Large intestine (tissue), 3 donors: ENCODE measurements at regions not wholly inside any gene's neighbourhood (a gene's known extent, or its start where the extent isn't known, plus 50 kb on each side); places are given as distances from the start of the nearest gene placed in this dataset.

Source experiments
- DNase-seq, 2 donors: peaks; one replicate each; pipeline versions ENCODE4 v3.0.0 to v3.0.0-alpha.2; 2013
- H3K27ac ChIP-seq: one replicate; pipeline ENCODE4 v1.5.1; 2013; ENCODE audit warnings: low read length
- H3K27me3 ChIP-seq: 2 replicates; pipeline ENCODE4 v1.6.1; 2013; ENCODE audit warnings: low read length; ENCODE audit not compliant: control insufficient read depth, insufficient read depth
- H3K36me3 ChIP-seq: 2 replicates; pipeline ENCODE4 v1.6.1; 2013; ENCODE audit warnings: low read length; ENCODE audit not compliant: control insufficient read depth, insufficient read depth
- H3K4me1 ChIP-seq: one replicate; pipeline ENCODE4 v1.6.1; 2013; ENCODE audit warnings: low read length; ENCODE audit not compliant: control insufficient read depth, insufficient read depth
- H3K4me3 ChIP-seq: one replicate; pipeline ENCODE4 v1.5.1; 2013; ENCODE audit warnings: low read length
- H3K9me3 ChIP-seq: one replicate; pipeline ENCODE4 v1.6.1; 2013; ENCODE audit warnings: mild to moderate bottlenecking, low read depth, low read length, moderate library complexity; ENCODE audit not compliant: control insufficient read depth
- WGBS: methylation state at CpG from one replicate; pipeline ENCODE4 v1.1.5; 2013; ENCODE audit warnings: low lambda C conversion rate; ENCODE audit not compliant: insufficient coverage; 5-methylcytosine and 5-hydroxymethylcytosine counted together

DNA sequence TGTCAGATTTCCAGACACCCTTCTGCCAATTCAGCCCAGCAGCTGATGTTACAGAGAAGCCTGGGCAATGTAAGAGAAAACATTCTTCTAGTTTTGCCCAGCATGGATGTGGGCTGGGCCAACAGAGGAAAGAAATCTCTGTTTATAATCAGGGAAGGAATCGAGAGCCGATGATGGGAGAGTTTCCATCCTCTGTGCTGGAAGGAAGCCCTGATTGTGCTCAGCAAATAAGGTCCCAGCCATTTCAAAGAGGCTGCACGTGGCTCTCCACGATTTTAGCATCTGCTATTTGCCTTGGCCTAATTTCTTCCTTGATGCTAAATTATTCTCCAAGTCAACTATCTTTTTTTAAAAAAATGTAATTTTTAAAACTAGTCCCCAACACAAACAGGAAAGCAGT is 70.0 kb downstream of the IRX6 start:
- Histone ChIP-seq H3K36me3 (no peaks in the 10 kb centered on the region), H3K4me1 (no peaks in the 10 kb centered on the region), H3K4me3 (no peak overlapping the region), H3K27me3 (no peaks in the 10 kb centered on the region), H3K9me3 (no peaks in the 10 kb centered on the region), H3K27ac (no peak overlapping the region)
- DNase-seq, result no peak
- WGBS, result 64% methylated on average over 2 of the region's 4 CpGs

DNA sequence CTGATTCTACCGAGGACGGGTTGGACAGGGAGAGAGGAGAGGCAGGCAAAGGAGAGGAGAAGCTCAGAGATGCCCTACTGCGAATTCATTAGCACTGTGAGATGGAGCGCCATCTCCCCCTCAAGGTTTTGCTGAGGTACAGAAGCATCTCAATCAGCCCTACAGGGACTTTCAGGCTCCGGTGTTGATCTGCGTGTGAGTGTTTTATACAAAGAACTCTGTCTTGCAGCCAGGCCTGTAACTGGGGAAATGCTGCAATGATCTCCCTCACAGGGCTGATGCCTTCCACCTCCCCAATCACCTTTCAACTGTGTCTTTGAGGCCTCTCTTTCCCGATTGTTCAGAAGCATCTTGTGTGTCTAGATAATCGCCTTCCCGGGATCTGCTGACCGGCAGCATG is 74.8 kb downstream of the IRX6 start:
- 80% methylated on average over 1 of the region's 10 CpGs for WGBS
- H3K27ac ChIP-seq, result no peak overlapping the region
- DNase-seq, result no peak

DNA sequence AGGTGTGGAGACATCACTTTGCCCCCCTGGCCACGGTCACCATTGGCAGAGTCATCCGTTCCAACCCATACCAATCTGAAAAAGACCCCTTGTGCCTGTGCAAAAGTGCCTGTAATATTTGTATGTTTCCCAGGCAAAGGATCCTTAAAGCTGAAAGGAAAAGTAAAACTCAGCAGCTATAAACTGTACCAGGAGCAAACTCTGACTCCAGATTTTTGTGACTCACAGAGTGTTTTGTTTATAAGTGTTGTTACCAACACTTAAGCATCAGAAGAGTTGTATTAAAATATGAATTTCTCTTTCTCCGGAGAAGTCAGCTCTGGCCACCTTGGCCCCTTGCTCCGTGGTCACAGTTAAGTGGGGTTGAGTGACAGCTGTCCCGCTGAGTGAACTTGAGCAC is 75.9 kb downstream of the IRX6 start:
- no CpG with 5 or more reads among the region's 5 CpGs for WGBS
- H3K9me3 ChIP-seq, result no peaks in the 10 kb centered on the region
- H3K4me1 ChIP-seq, result no peaks in the 10 kb centered on the region
- no peak overlapping the region for H3K4me3 ChIP-seq
- no peaks in the 10 kb centered on the region for H3K36me3 ChIP-seq
- H3K27ac ChIP-seq, result no peak overlapping the region
- peaks cover 3% of the 10 kb centered on the region for H3K27me3 ChIP-seq
- no peak for DNase-seq

More for the DNA sequence above, 74.8 kb downstream of the IRX6 start:
- Histone ChIP-seq H3K4me3 (no peak overlapping the region), H3K9me3 (no peaks in the 10 kb centered on the region), H3K36me3 (no peaks in the 10 kb centered on the region), H3K27me3 (peaks cover 3% of the 10 kb centered on the region), H3K4me1 (no peaks in the 10 kb centered on the region)

DNA sequence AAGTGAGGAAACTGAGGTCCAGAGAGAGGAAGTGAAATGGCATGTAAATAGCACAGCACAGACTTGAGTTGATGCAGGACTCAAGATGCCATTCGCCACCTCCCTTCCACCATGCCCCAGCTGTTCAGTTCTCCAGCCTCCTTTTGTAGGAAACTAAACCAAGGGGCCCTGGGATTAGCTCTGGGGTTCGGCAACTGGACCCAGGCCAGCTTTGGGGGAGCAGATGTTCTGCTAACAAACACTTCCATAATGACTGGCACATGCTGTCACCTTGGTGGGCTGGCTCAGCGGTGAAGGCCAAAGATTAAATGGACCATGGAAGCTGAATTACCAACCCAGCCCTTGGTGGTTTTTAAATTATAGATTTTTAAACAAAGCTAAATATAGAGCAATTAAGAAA is 77.0 kb downstream of the IRX6 start:
- H3K36me3 ChIP-seq, result no peaks in the 10 kb centered on the region
- H3K4me1 ChIP-seq, result no peaks in the 10 kb centered on the region
- whole genome bisulfite sequencing, result no CpG with 5 or more reads among the region's 3 CpGs
- H3K27ac ChIP-seq, result no peak overlapping the region
- no peak overlapping the region for H3K4me3 ChIP-seq
- H3K27me3 ChIP-seq, result peaks cover 3% of the 10 kb centered on the region
- no peaks in the 10 kb centered on the region for H3K9me3 ChIP-seq
- DNase-seq, result no peak

DNA sequence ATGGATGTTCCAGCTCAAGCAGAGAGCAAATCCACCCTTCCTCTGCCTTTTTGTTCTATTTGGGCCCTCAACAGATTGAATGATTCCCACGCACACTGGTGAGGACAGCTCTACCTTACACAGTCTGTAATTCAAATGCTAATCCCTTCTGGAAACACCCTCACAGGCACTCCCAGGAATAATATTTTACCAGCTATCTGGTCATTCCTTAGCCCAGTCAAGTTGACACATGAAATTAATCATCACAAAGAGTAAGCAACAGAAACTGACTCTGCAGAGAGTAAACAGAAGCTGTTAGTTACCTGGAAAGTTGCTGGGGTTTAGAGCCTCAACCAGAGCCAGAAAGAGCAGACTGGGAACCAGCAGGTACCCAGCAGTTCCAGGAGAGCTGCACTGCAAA is 75.5 kb upstream of the MMP2 start:
- no CpG with 5 or more reads among the region's 1 CpG for WGBS
- peaks cover 3% of the 10 kb centered on the region for H3K27me3 ChIP-seq
- no peak overlapping the region for H3K27ac ChIP-seq
- no peaks in the 10 kb centered on the region for H3K4me1 ChIP-seq
- H3K4me3 ChIP-seq, result no peak overlapping the region
- H3K36me3 ChIP-seq, result no peaks in the 10 kb centered on the region
- no peak for DNase-seq
- no peaks in the 10 kb centered on the region for H3K9me3 ChIP-seq

DNA sequence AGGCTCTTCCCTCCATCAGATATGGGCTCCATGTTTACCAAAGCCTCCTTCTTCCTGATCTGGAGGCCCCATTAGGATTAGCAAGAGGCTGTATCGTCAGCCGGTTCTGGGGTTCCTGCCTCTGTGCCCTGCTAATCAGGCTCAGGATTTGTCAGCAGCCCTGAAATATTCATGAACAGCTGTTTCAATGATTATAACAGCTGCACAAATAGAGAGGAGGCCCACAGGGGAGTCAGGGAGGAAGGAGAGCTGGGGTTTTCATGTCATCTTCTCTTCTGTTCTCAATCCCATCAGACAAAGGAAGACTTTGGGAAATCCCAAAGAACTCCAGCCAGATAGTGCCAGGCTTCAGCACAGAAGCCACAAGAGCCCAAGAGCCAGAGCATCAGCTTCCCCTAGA is 72.3 kb upstream of the MMP2 start:
- Histone ChIP-seq H3K4me3 (no peak overlapping the region), H3K36me3 (no peaks in the 10 kb centered on the region), H3K9me3 (no peaks in the 10 kb centered on the region), H3K4me1 (no peaks in the 10 kb centered on the region), H3K27me3 (peaks cover 3% of the 10 kb centered on the region), H3K27ac (no peak overlapping the region)
- no peak for DNase-seq
- no CpG with 5 or more reads among the region's 2 CpGs for WGBS

DNA sequence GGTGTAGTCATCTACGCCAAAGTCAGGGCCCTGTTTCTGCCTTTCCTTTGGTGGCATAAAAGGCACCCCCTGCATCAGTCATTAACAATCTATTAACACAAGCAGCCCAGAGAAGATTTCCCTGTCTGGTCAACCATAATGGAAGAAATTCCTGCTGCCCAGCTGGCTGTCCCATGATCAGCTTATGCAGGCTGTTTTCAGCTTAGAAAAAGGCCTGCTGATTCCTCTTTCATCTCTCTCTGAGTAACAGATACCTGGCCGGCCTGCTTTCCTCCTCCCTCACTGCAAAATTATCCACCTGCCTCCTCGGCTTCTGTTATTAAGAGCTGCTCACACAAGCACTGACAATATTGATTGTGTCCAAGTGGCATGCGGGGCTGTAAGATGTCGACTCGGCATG is 70.3 kb upstream of the MMP2 start:
- Histone ChIP-seq H3K4me3 (no peak overlapping the region), H3K9me3 (no peaks in the 10 kb centered on the region), H3K27me3 (peaks cover under 1% of the 10 kb centered on the region), H3K4me1 (no peaks in the 10 kb centered on the region), H3K27ac (no peak overlapping the region), H3K36me3 (no peaks in the 10 kb centered on the region)
- DNase-seq, result no peak
- WGBS, result no CpG with 5 or more reads among the region's 6 CpGs

GRCh38 chr16:55411231-55411630 is 67.8 kb upstream of the MMP2 start:
- H3K9me3 ChIP-seq, result no peaks in the 10 kb centered on the region
- no peaks in the 10 kb centered on the region for H3K36me3 ChIP-seq
- no peaks in the 10 kb centered on the region for H3K4me1 ChIP-seq
- WGBS, result no CpG with 5 or more reads among the region's 3 CpGs
- H3K27me3 ChIP-seq, result peaks cover 2% of the 10 kb centered on the region
- H3K27ac ChIP-seq, result no peak overlapping the region
- peak in 1 of 2 donors; percentile 4 for DNase-seq
- no peak overlapping the region for H3K4me3 ChIP-seq

- no peak for DNase-seq
- H3K27me3 ChIP-seq, result peaks cover 5% of the 10 kb centered on the region
- no peak overlapping the region for H3K4me3 ChIP-seq
- no peaks in the 10 kb centered on the region for H3K36me3 ChIP-seq
- no peak overlapping the region for H3K27ac ChIP-seq
- no CpG with 5 or more reads among the region's 2 CpGs for WGBS
- no peaks in the 10 kb centered on the region for H3K4me1 ChIP-seq
- H3K9me3 ChIP-seq, result no peaks in the 10 kb centered on the region
Measured at GRCh38 chr16:55418586-55418985, 60.4 kb upstream of the MMP2 start.

DNA sequence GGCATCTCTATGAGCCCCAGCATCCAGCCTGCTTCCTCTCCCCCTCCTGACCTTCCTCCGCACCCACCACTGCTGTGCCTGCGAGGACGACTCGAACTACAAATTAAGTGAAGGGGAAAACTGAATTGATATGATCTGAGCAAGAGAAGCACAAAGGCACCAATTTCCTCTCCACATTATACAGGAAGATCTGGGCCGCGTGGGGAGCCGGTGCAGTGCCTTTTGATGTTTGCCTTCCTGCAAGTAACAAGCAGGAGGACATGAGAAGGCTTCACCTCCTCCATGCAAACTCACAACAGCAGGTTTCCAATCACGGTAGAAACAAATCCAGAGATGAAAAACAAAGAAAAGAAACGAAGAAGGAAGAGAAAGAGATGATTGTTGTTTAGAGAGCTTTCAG is 57.8 kb upstream of the MMP2 start:
- Histone ChIP-seq H3K4me1 (no peaks in the 10 kb centered on the region), H3K4me3 (no peak overlapping the region), H3K36me3 (no peaks in the 10 kb centered on the region), H3K9me3 (no peaks in the 10 kb centered on the region), H3K27me3 (peaks cover 3% of the 10 kb centered on the region), H3K27ac (no peak overlapping the region)
- DNase-seq, result no peak
- no CpG with 5 or more reads among the region's 9 CpGs for WGBS

DNA sequence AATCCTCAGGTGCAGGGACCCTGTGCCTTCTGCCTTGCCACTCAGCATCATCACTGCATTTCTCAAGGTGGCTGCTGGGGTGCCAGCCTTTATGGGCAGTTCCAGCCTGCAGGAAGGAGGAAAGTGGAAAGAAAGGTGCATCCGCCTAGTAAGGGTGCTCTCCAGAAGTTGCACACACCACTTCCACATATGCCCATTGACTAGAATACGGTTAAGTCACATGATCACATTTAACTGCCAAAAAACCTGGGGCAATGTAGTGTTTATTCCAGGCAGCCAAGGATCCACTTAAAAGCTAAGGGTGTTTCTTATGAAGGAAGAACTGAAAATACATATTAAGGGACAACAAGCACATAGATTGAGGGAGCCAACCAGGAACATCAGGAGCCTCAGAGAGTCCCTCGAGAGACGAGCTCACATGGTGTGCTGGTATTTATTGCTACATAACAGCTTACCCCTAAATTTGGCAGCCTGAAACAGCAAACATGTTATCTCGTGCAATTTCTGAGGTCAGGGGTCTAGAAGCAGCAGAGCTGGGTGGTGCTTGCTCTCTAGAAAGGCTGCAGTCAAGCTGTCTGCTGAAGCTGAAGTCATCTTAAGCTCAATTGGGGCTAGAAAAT is 52.0 kb upstream of the MMP2 start:
- Histone ChIP-seq H3K4me1 (no peaks in the 10 kb centered on the region), H3K36me3 (no peaks in the 10 kb centered on the region), H3K9me3 (no peaks in the 10 kb centered on the region), H3K27me3 (no peaks in the 10 kb centered on the region), H3K27ac (no peak overlapping the region), H3K4me3 (no peak overlapping the region)
- no peak for DNase-seq
- no CpG with 5 or more reads among the region's 5 CpGs for WGBS
